Neural cell (in vitro differentiated cells): ENCODE measurements at regions not wholly inside any gene's neighbourhood (a gene's known extent, or its start where the extent isn't known, plus 50 kb on each side); places are given as distances from the start of the nearest gene placed in this dataset.

ENCODE experiments used
- H2AFZ ChIP-seq: fragments of 200-600, 300-800 bp; sonication (generic), shearing (Covaris generic); 2 replicates; pipeline ENCODE4 v1.6.0; 2014; ENCODE audit warnings: low read depth, mild to moderate bottlenecking, antibody characterized with exemption, low read length, moderate library complexity
- H3F3A ChIP-seq: fragments of 200-600 bp; shearing (Covaris generic); 2 replicates; pipeline ENCODE4 v1.6.1; 2016; ENCODE audit warnings: mild to moderate bottlenecking, moderate library complexity, mixed read lengths, antibody characterized with exemption, low read length; ENCODE audit not compliant: insufficient read depth, poor library complexity, severe bottlenecking
- H3K27ac ChIP-seq: fragments of 200-600, 300-800 bp; sonication (generic), shearing (Covaris generic); 2 replicates; pipeline ENCODE4 v1.5.1; 2014; ENCODE audit warnings: mild to moderate bottlenecking, low read length, moderate library complexity
- H3K27me3 ChIP-seq: fragments of 300-800, 200-600 bp; sonication (generic), shearing (Covaris generic); 2 replicates; pipeline ENCODE4 v1.6.0; 2014; ENCODE audit warnings: mild to moderate bottlenecking, low read depth, low read length, moderate library complexity; ENCODE audit not compliant: insufficient read depth
- H3K36me3 ChIP-seq: fragments of 300-800, 200-600 bp; sonication (generic), shearing (Covaris generic); 2 replicates; pipeline ENCODE4 v1.5.1; 2014; ENCODE audit warnings: mild to moderate bottlenecking, antibody characterized with exemption, low read length, moderate library complexity; ENCODE audit not compliant: insufficient read depth
- H3K4me2 ChIP-seq: fragments of 300-800, 200-600 bp; sonication (generic), shearing (Covaris generic); 2 replicates; pipeline ENCODE4 v1.6.0; 2014; ENCODE audit warnings: mild to moderate bottlenecking, low read length
- H3K4me3 ChIP-seq: fragments of 300-800, 200-600 bp; sonication (generic), shearing (Covaris generic); 2 replicates; pipeline ENCODE4 v1.5.1; 2014; ENCODE audit warnings: mild to moderate bottlenecking, low read length, moderate library complexity
- H3K79me2 ChIP-seq: fragments of 200-600 bp; shearing (Covaris generic); replicated peaks from 2 replicates; pipeline ENCODE4 v1.6.0; 2014; ENCODE audit warnings: mild to moderate bottlenecking, low read length, moderate library complexity; ENCODE audit not compliant: insufficient read depth
- H3K9ac ChIP-seq: fragments of 300-800, 200-600 bp; sonication (generic), shearing (Covaris generic); 2 replicates; pipeline ENCODE4 v1.6.1; 2016; ENCODE audit warnings: mild to moderate bottlenecking, low read length, mixed read lengths
- H3K9me2 ChIP-seq: fragments of 200-600 bp; shearing (Covaris generic); 2 replicates; pipeline ENCODE4 v1.6.1; 2016; ENCODE audit warnings: mild to moderate bottlenecking, low read length, mixed read lengths; ENCODE audit not compliant: insufficient read depth
- H3K9me3 ChIP-seq: fragments of 200-600, 300-800 bp; sonication (generic), shearing (Covaris generic); 2 replicates; pipeline ENCODE4 v1.6.1; 2016; ENCODE audit warnings: mild to moderate bottlenecking, mixed run types, low read length, moderate library complexity, mixed read lengths
- H4K20me1 ChIP-seq: fragments of 200-600 bp; shearing (Covaris generic); 2 replicates; pipeline ENCODE4 v1.6.1; 2016; ENCODE audit warnings: mild to moderate bottlenecking, mixed run types; ENCODE audit not compliant: insufficient read depth
- CTCF ChIP-seq: fragments of 450-650 bp; IDR thresholded peaks from 2 replicates; pipeline ENCODE4 v1.5.1; 2014; ENCODE audit warnings: antibody characterized with exemption, mild to moderate bottlenecking, moderate library complexity; ENCODE audit not compliant: poor library complexity, severe bottlenecking
- EP300 ChIP-seq: fragments of 450-650 bp; conservative IDR thresholded peaks from 2 replicates; pipeline ENCODE4 v1.6.1; 2014; ENCODE audit warnings: antibody characterized with exemption, mild to moderate bottlenecking, moderate library complexity; ENCODE audit not compliant: poor library complexity, severe bottlenecking
- EZH2 ChIP-seq: fragments of 200-600, 300-800 bp; shearing (Covaris generic), sonication (generic); IDR thresholded peaks from 2 replicates; pipeline ENCODE4 v1.6.1; 2014; ENCODE audit warnings: antibody characterized with exemption, low read length, borderline replicate concordance, mild to moderate bottlenecking; ENCODE audit not compliant: insufficient read depth, poor library complexity, severe bottlenecking
- MXI1 ChIP-seq: fragments of 450-650 bp; conservative IDR thresholded peaks from 2 replicates; pipeline ENCODE4 v1.6.1; 2014; ENCODE audit warnings: antibody characterized with exemption, mild to moderate bottlenecking; ENCODE audit not compliant: poor library complexity, severe bottlenecking
- POLR2AphosphoS5 ChIP-seq: IDR thresholded peaks from 2 replicates; pipeline ENCODE4 v1.6.1; 2012
- RAD21 ChIP-seq: fragments of 450-650 bp; conservative IDR thresholded peaks from 2 replicates; pipeline ENCODE4 v1.6.1; 2014; ENCODE audit warnings: antibody characterized with exemption, mild to moderate bottlenecking, moderate library complexity
- REST ChIP-seq: IDR thresholded peaks from 2 replicates; pipeline ENCODE4 v1.6.1; 2012; ENCODE audit warnings: borderline replicate concordance
- SMC3 ChIP-seq: fragments of 450-650 bp; conservative IDR thresholded peaks from 2 replicates; pipeline ENCODE4 v1.6.1; 2014; ENCODE audit warnings: antibody characterized with exemption, mild to moderate bottlenecking, moderate library complexity; ENCODE audit not compliant: poor library complexity
- TAF1 ChIP-seq: IDR thresholded peaks from 2 replicates; pipeline ENCODE4 v1.6.1; 2012; ENCODE audit warnings: low read depth

- Histone ChIP-seq H4K20me1 (no peaks in the 10 kb centered on the region), H3K36me3 (no peaks in the 10 kb centered on the region), H3K4me2 (no peak overlapping the region), H3F3A (no peaks in the 10 kb centered on the region), H3K79me2 (no peaks in the 10 kb centered on the region), H3K27me3 (no peaks in the 10 kb centered on the region), H2AFZ (no peak overlapping the region), H3K9me2 (no peaks in the 10 kb centered on the region), H3K9ac (no peak overlapping the region), H3K9me3 (no peaks in the 10 kb centered on the region), H3K4me3 (no peak overlapping the region), H3K27ac (no peak overlapping the region)
- no peak for TF ChIP-seq REST
- no peak for TF ChIP-seq POLR2AphosphoS5
- TF ChIP-seq CTCF = no peak
- TF ChIP-seq TAF1 = no peak
- no peak for TF ChIP-seq EP300
- TF ChIP-seq EZH2 = no peak
- TF ChIP-seq SMC3 = no peak
- TF ChIP-seq RAD21 = no peak
- no peak for TF ChIP-seq MXI1
Observed at GRCh38 chr5:73358366-73358765, 90.2 kb downstream of the FOXD1 start.

GRCh38 chr5:73357576-73357975 lies 91.0 kb downstream of the FOXD1 start:
- Histone ChIP-seq H3K9me3 (no peaks in the 10 kb centered on the region), H3K4me2 (no peak overlapping the region), H3K27me3 (no peaks in the 10 kb centered on the region), H3K4me3 (no peak overlapping the region), H3K79me2 (no peaks in the 10 kb centered on the region), H3K36me3 (no peaks in the 10 kb centered on the region), H3K27ac (no peak overlapping the region), H2AFZ (no peak overlapping the region), H3F3A (no peaks in the 10 kb centered on the region), H3K9ac (no peak overlapping the region), H4K20me1 (no peaks in the 10 kb centered on the region), H3K9me2 (no peaks in the 10 kb centered on the region)
- TF ChIP-seq EP300 (no peak), REST (no peak), POLR2AphosphoS5 (no peak), RAD21 (no peak), SMC3 (no peak), MXI1 (no peak), CTCF (no peak)
